ENCODE measurements at regions not wholly inside any gene's neighbourhood (a gene's known extent, or its start where the extent isn't known, plus 50 kb on each side); places are given as distances from the start of the nearest gene placed in this dataset.

DNA sequence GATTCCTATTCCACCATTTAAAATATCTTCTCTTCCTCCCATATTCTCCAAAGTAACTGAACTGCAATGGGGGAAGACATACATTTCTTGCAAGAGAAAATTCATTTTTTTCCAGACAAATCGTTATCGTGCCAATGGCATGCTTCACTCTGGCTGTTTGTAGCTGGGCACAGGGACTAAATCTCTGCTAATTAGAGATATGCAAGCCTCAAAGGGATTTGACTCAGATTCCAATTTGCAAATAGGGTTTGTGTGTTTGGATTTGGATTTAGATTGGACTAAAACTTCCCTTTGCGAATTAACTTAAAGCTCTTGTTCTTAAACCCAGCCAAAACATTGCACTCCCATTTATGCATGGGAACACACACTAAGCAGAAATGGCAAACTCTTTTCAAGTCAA lies 276.2 kb upstream of the DUSP10 start:
- H3K27me3 ChIP-seq (ENCODE audit: insufficient read depth, low read length) = no peaks in the 10 kb centered on the region
- no peaks in the 10 kb centered on the region for H3K9me2 ChIP-seq (ENCODE audit: insufficient read depth)
- intact Hi-C loops (cut with micrococcal nuclease) = no loop called here
- H4K20me1 ChIP-seq (ENCODE audit: insufficient read depth) = no peaks in the 10 kb centered on the region
- H3K36me3 ChIP-seq (ENCODE audit: control insufficient read depth in 1 of 2, insufficient read depth in 2 of 2, low read length in 2 of 2) = no peaks in the 10 kb centered on the region
- TF ChIP-seq EZH2phosphoT487 (IDR thresholded peaks at IDR 0.05; ENCODE audit: borderline replicate concordance) (no peak), POLR2A (IDR thresholded peaks at IDR 0.05; ENCODE audit: borderline replicate concordance, extremely low read depth, insufficient read depth, insufficient read length) (no peak), SIN3A (IDR thresholded peaks at IDR 0.05; ENCODE audit: low read depth) (no peak)
- no peak for DNase-seq (ENCODE audit: low read depth, low spot score)
- H3K27ac ChIP-seq (ENCODE audit: low read depth, low read length) = no peak overlapping the region
- BruUV-seq (replicated peaks) = no TSS peak
- POLR2A ChIA-PET = no interaction called here
- H3K9ac ChIP-seq (ENCODE audit: low read length) = no peak overlapping the region
- ATAC-seq = no peak
- CTCF ChIA-PET = no interaction called here
- no peak overlapping the region for H3K4me2 ChIP-seq (ENCODE audit: low read length)
- H3K9me3 ChIP-seq (ENCODE audit: control insufficient read depth in 1 of 2, insufficient read depth in 1 of 2, low read depth in 1 of 2, low read length in 2 of 2) = no peaks in the 10 kb centered on the region
- H3K4me1 ChIP-seq (ENCODE audit: control insufficient read depth in 1 of 2, insufficient read depth in 2 of 2, low read length in 2 of 2) = no peaks in the 10 kb centered on the region
- no peaks in the 10 kb centered on the region for H3K79me2 ChIP-seq (ENCODE audit: insufficient read depth, low read length)
- RAD21 ChIA-PET (ENCODE audit: low non-redundant PET in 1 of 2, low total read pairs in 2 of 2, uncharacterized antibody in 2 of 2, unreplicated experiment in 2 of 2) = no interaction called here
- no peak overlapping the region for H2AFZ ChIP-seq (ENCODE audit: low read depth, low read length, poor library complexity, severe bottlenecking)
- H3K4me3 ChIP-seq (replicated peaks in 1 of 2; ENCODE audit: low read depth in 1 of 2, low read length in 2 of 2) = no peak overlapping the region

DNA sequence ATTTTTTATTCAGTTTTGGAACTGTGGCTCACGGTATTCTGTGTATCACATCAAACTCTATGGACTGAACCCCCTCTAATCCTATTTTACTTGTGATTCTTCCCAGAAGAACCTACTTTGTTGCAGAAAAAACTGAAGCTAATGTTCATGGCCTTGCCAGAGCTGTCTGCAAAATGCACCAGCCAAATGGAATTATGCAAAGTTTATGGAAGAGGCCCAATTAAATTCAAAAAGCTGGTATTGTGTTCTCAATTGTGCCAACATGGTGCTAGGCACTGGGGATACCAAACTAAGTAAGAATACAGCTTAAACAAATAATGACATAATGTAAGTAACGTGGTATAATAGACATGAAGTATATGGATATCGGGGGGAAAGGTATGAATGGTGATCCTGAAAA lies 273.8 kb upstream of the DUSP10 start:
- no peaks in the 10 kb centered on the region for H3K36me3 ChIP-seq (ENCODE audit: control insufficient read depth in 1 of 2, insufficient read depth in 2 of 2, low read length in 2 of 2)
- H3K9me3 ChIP-seq (ENCODE audit: control insufficient read depth in 1 of 2, insufficient read depth in 1 of 2, low read depth in 1 of 2, low read length in 2 of 2) = no peaks in the 10 kb centered on the region
- no peaks in the 10 kb centered on the region for H4K20me1 ChIP-seq (ENCODE audit: insufficient read depth)
- H3K27me3 ChIP-seq (ENCODE audit: insufficient read depth, low read length) = no peaks in the 10 kb centered on the region
- TF ChIP-seq EZH2 (IDR thresholded peaks at IDR 0.05) = no peak
- TF ChIP-seq, protein P1, sequence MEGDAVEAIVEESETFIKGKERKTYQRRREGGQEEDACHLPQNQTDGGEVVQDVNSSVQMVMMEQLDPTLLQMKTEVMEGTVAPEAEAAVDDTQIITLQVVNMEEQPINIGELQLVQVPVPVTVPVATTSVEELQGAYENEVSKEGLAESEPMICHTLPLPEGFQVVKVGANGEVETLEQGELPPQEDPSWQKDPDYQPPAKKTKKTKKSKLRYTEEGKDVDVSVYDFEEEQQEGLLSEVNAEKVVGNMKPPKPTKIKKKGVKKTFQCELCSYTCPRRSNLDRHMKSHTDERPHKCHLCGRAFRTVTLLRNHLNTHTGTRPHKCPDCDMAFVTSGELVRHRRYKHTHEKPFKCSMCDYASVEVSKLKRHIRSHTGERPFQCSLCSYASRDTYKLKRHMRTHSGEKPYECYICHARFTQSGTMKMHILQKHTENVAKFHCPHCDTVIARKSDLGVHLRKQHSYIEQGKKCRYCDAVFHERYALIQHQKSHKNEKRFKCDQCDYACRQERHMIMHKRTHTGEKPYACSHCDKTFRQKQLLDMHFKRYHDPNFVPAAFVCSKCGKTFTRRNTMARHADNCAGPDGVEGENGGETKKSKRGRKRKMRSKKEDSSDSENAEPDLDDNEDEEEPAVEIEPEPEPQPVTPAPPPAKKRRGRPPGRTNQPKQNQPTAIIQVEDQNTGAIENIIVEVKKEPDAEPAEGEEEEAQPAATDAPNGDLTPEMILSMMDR (IDR thresholded peaks at IDR 0.05 in 2 of 3, conservative IDR thresholded peaks at IDR 0.05 in 1 of 3; ENCODE audit: borderline replicate concordance in 1 of 3, insufficient read depth in 1 of 3, low read depth in 2 of 3, low read length in 2 of 3) = no peak
- no peak for TF ChIP-seq SIN3A (IDR thresholded peaks at IDR 0.05; ENCODE audit: low read depth)
- TF ChIP-seq EZH2phosphoT487 (IDR thresholded peaks at IDR 0.05; ENCODE audit: borderline replicate concordance) = no peak
- TF ChIP-seq POLR2A (IDR thresholded peaks at IDR 0.05; ENCODE audit: borderline replicate concordance, extremely low read depth, insufficient read depth, insufficient read length) = no peak
- TF ChIP-seq RAD21 (IDR thresholded peaks at IDR 0.05; ENCODE audit: low read depth) = no peak
- TF ChIP-seq ZNF274 (IDR thresholded peaks at IDR 0.05; ENCODE audit: low read depth, low read length) = no peak
- TF ChIP-seq REST (IDR thresholded peaks at IDR 0.05; ENCODE audit: low read depth) = no peak
- no peak for TF ChIP-seq YY1 (IDR thresholded peaks at IDR 0.05; ENCODE audit: extremely low read depth, insufficient replicate concordance, low read depth, low read length)
- no peak overlapping the region for H2AFZ ChIP-seq (ENCODE audit: low read depth, low read length, poor library complexity, severe bottlenecking)
- no peaks in the 10 kb centered on the region for H3K79me2 ChIP-seq (ENCODE audit: insufficient read depth, low read length)
- no peak overlapping the region for H3K4me2 ChIP-seq (ENCODE audit: low read length)
- RAD21 ChIA-PET (ENCODE audit: low non-redundant PET in 1 of 2, low total read pairs in 2 of 2, uncharacterized antibody in 2 of 2, unreplicated experiment in 2 of 2) = no interaction called here
- intact Hi-C loops (cut with micrococcal nuclease) = no loop called here
- no peak for DNase-seq (ENCODE audit: low read depth, low spot score)
- no peak for ATAC-seq
- H3K9ac ChIP-seq (ENCODE audit: low read length) = no peak overlapping the region
- BruUV-seq (replicated peaks) = no TSS peak
- POLR2A ChIA-PET = no interaction called here
- CTCF ChIA-PET = no interaction called here
- no peaks in the 10 kb centered on the region for H3K9me2 ChIP-seq (ENCODE audit: insufficient read depth)
- no peaks in the 10 kb centered on the region for H3K4me1 ChIP-seq (ENCODE audit: control insufficient read depth in 1 of 2, insufficient read depth in 2 of 2, low read length in 2 of 2)
- no peak overlapping the region for H3K4me3 ChIP-seq (replicated peaks in 1 of 2; ENCODE audit: low read depth in 1 of 2, low read length in 2 of 2)
- no peak overlapping the region for H3K27ac ChIP-seq (ENCODE audit: low read depth, low read length)

Data from HCT116 (cell line).